NCI-H1436 (cell line): ENCODE measurements at regions not wholly inside any gene's neighbourhood (a gene's known extent, or its start where the extent isn't known, plus 50 kb on each side); places are given as distances from the start of the nearest gene placed in this dataset.
A peak's percentile ranks its signal among the peaks of the same experiment; 100 is the strongest.

Experiments used
- DNase-seq: peaks from one replicate; lab custom pipeline; 2025; lab: John Stamatoyannopoulos, UW

DNA sequence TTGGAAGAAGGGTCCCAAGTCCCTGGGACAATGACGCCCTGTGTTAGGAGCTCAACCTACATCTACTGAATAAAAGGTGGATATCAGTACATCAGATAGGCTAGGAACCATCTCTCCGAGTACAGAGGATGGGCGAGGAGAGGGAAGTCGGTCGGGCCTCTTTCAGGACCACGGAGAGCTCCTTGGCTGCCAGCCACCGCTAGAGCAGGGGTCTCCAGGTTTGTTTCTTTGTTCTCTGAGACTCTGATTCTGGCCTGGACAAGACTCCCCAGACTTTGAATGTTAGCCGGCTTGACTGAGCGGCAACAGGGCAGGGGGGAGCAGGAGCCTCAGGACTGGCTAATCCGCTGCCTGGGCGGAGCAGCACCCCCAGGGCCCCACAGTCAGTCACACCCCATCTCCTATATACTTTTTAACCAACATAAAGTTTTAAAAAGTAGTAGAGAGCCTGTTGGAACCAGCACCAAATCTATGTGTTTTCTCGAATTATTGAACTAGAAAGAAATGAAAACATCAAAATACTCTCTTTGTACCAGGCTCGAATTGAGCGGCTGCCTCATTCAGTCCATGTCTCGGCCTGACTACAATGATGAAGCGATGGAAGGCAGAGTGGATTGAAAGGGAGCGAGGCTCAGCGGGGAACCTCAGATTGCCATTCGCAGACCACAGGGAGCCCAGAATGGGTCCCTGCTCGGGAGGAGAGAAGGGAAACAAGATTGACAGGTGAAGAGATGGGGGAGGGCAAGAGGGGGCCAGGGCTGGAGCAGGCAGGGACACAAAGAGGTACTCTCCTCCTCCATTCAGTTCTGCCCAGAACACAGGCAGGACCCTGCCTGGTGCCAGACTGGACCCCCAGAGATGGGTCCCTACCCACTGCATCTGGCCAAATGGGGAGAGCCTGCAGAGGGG is 131.6 kb downstream of the TPRA1 start:
- DNase-seq = no peak

DNA sequence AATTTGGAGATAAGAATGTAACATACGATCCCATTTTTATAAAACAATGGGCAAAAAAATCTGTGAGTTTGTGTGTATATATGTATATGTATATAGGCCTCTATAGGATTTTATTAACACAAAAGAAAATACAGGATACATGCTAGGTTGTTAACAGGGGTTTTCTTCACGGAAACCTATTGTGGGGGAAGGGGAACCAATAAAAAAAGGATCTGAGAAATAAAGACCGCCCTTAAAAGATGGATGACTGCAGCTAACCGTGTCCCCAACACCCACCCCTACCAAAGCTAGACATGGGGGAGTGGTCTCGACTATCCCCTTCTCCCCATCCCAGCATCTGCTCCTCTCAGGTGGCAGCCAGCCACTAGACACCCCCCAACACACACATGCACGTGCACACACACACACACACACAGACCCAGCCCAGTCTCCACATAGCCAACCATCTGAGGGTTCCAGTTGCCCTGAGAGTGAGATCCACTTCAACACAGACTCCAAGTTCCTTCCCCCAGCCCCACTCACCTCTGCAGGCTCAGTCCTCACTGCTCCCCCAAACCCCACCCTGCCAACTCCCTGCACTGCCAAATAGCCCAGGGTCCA is 132.9 kb downstream of the TPRA1 start:
- DNase-seq = no peak

DNA sequence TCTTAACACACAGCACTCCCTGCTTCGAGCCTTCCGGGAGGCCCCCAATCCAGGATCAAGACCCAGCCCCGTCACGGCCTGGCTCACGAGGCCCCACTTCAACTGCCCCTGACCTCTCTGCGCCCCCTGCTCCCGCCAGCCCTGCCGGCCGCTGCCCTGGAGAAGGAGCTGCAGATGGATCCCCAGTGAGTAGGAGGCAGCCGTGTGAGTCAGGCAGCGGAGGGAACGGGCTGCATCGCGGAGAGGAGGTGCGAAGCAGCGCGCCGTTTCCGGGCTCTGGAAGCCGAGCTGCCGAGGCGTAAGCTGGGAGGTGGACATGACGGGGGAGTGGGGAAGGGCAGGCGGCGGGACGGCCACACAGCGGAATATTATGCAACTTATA is 133.4 kb downstream of the TPRA1 start:
- no peak for DNase-seq

DNA sequence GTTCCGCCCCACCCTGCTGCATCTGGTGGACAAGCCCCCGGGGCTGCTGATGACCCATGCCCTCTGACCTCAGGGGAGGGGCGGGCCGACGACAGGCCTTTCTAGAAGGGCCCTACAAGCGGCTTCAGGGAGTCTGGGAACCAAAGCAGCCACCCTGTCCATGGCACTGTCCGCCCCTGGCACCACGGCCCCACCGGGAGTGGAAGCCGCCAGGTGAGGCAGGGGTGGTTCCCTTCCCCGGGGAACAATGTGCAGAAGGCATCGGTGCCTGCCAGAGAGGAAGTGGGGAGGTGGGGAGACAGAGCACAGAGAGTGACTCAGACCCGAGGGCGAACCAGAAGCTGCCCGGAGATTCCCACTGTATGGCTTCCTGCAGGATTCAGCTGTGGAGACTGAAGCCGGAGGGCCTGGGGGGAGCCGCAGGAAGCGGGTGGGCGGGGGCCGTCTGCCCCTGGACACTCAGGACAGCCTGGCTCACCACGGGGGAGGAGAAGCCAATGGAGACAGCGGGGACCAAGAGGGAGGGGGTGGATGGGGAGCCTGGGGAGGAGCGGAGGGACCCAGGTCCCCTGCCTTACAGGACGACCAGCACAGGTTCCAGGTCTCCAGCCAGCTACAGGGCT is 134.0 kb downstream of the TPRA1 start:
- DNase-seq = no peak

DNA sequence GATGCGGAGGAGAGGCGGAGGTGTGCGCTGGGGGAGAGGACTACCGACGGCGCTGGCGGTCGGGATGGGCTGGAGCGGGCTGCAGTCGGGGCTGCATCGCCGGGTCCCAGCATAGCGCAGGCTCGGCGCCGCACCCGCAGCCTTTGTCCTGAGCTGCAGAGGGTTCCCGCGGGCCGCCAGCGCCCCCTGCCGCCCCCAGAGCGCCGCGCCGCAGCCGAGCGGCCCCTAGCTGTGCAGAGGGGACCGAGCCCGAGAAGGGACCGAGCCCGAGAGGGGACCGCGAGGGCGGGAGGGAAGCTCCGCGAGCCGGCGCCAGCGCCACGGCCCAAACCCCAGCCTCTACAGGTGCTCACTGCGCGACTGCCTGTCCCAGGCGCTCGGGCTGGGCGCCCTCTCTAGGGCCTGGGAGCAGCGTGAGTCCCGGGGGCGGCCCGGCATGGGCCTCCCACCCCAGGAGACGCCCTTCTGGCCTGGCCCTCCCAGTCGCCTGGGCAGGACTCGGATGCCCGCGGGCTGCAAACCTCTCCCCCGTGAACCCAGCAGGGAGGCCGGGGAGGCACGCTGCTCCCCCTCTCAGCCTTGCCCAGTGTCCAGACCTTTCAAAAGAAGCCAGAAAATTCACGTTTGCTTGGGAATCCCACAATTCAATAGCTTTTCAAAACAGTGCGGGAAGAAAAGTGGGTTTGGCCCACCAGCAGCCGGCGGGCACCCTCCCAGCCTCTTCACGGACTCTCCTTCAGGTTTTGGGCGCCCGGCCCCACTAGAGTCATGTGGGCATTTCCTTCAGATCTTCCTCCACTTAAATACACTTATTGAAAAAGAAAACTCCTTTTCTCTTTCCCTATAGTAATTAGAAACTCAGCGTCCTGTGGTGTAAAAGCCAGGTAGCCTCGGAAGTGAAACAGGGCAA is 134.7 kb downstream of the TPRA1 start:
- DNase-seq = peak; percentile 77

DNA sequence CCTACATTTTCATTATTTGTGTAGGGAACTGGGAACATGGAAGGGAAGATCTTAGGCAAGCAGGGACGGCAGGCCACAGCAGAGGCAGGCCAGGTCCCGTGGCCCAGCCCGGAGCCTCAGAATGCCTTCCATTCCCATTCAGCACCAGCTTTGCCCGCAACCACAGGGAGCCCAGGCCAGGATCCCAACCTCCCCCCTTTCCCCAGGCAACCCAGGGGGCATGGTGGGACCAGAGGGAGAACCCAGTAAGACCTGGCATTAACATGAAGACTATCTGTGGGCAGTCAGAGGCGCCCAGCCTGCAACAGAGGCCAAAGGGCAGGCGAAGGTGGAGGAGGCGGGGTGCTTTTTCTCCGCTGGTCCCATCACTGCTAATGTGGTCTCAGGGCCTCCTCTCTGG is 135.6 kb downstream of the TPRA1 start:
- DNase-seq = no peak

DNA sequence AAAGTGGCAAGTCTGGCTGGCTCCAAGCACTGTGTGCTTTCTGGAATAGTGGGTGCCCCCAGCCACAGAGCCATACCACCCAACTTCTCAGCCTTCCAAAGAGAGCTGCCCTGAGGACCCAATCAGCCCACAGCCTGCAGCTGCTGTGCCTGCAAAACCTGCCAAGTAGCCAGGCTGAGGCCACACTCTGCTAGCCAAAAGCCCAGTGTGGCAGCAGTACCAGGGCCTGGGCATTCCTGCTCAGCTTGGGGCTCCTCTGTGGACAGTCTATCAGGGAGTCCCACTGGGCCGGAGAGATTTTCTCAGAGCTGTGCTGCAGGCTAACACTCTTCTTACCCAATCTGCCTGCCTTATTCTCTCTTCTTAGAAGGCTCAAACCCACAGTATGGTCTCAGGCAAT is 136.5 kb downstream of the TPRA1 start:
- no peak for DNase-seq

DNA sequence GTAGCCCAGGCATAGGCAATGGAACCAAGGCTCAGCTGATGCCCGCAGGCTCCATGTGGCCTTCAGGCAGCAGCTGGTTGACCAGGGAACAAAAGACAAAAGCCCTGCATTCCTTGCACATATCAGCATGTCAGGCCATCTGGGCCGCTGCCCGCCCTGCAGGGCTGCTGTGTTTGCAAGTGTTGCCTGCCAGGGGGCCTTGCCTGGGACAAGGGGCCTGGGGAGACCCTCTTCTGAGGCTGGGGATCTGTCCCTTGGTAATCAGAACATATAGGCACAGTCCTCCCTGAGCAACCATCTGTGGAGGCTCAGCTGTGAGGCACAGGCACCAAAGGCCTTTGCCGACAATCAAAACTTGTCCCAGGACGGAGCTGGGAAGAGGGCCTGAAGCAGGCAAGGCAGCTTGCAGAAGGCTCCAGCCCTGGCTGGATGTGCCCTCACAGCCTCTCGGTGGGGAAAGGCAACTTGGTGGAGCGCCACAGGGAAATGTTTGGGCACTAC is 138.2 kb downstream of the TPRA1 start:
- no peak for DNase-seq

DNA sequence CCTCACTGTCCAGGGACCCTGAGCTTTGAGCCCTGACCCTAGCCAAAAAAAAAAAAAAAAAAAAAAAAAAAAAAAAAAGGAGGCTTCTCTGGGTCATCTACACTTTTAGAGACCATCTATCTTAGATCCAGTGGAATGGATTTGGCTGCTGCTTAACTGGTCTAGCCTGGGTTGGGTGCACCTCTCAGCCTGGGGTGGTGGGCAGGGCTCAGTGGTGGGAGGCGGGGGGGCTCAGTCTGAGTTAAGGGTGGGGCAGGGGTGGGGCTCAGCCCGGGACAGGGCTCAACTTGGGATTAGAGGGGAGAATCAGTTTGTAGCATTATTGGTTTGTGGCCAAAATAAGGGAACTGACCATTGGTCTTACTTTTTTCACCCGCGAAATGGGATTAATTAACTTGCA is 139.2 kb downstream of the TPRA1 start:
- DNase-seq = no peak

DNA sequence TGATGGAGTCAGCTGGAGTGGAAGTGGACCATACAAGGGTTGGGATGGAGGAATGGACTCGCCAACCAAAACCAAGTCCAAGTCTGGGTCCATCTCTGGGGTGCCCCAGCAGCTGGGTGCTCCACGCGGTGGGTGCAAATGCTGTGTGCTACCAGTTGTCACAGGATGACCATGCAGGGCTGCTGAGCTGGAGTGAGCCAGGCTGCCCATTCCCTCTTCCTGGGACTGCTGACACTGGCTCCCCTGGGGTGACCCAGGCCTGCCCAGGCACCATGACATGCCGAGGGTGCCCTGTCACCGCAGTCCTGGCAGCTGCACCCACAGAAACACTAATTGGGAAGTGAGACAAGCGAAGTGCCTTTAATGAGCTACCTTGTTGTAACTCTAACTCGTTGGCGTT is 140.2 kb downstream of the TPRA1 start:
- no peak for DNase-seq

DNA sequence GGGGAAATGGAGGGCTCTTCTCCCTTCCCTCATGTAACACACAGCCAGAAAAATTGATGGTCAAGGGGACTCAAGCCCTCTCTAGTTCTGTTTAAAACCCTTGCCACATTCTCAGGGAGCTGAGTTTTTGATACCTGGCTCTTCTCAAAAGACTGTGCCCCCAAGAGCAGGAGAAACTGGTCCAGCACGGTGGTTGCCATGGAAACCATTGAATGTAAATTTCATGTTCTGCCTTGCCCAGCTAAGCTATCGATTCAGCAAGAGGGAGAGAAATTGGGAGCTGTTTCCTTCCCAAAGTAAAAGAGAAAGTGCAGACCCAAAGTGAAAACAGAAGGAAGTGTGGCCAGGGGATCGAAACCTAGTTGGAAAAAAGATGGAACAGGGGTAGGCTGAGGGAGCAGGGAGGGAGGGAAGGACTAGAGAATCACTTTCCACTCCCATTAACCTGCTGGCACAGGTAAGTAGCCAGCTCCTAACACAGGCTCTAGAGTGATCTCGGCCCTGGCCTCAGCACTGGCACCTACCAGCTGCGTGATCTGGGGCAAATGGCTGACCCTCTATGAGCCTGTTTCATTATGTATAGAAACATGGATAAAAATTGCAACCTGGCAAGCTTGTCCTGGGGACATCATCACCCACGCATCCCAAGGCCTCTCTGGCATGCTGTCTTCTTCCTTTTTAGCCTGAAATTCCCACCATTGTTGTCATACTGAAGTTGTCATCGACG is 140.9 kb downstream of the TPRA1 start:
- no peak for DNase-seq

DNA sequence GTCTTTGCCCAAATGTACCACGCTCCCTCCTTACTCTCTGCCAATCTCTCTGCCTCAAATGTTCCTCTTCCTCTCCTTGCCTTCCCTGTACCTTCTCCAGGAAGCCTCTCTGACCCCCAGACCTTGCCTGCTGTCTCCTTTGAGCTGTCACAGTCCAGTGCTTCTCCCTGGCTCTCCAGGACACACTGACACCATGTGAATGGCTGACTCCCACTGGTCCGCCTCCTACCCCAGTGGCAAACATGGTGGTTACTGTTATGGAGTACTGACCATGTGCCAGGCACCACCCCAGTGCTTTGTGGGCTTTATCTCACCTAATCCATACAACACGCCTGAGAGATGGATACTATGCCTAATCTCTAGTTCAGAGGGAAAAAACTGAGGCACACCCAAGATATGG is 141.9 kb downstream of the TPRA1 start:
- no peak for DNase-seq

DNA sequence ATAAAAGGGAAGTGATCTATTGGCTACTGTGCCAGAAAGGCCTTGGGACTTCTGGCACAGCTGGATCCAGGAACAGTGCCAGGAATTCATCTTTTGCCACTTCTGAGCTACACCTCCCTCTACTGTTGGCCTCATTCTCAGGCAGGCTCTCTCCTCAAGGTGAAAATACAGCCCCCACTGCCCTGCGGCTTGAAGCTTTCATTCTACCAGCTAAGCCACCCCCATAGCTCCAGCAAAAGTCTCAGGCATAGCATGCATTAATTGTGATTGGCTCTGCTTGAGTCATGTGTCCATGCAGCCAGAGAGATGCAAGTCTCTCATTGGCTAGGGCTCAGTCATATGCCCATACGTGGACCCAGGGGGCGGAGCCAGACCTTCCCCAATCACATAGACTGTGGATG is 142.4 kb downstream of the TPRA1 start:
- no peak for DNase-seq

DNA sequence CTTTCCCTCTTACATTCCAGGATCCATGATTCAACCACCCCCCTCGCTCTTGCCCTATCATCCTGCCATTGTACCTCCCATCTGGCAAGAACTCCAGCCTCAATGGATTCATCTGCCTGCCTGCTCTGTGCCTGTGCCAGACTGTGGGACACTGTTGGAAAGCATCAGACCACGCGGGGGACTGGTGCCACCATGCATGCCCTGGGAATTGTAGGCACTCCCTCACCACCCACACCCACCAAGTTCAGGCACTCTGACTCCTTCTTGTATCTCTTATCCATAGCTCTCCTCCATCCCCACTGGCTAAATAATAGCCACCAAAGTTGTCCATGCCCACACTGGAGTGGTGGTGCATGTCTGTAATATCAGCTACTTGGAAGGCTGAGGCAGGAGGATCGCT is 143.8 kb downstream of the TPRA1 start:
- DNase-seq = no peak

DNA sequence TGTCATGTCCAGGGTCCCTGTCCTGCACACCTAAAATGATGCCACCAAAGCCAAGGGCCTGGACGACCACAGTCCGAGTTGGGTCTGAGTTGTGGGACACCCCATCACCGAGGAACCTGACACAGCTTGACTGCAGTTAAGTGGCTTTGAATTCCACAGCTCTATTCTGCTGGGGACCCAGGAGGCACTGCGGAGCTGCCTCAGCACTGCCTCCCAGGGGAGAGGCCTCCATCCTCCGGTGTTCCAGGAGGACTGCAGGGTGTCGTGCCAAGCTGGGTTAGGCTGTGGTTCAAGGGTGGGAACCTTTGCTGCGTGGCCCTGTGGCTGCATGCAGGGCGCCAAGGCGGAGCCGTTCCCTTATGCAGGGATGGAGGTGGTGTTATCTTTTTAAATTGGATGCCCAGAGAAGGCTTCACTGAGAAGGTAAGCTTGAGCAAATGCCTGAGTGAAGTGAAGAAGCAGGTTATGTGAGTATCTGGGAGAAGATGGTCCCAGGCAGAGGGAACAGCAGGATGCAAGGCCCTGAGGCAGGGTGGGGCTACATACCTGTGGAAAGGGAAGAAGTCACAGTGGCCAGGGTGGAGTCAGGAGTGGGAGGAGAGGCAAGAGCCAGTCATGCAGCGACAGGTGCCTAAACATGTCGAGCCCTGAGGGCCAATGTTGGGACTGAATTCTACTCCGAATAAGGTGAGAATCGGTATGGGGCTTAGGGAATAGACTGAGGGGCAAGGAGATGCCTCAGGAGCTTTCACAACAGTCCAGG is 144.8 kb downstream of the TPRA1 start:
- no peak for DNase-seq

DNA sequence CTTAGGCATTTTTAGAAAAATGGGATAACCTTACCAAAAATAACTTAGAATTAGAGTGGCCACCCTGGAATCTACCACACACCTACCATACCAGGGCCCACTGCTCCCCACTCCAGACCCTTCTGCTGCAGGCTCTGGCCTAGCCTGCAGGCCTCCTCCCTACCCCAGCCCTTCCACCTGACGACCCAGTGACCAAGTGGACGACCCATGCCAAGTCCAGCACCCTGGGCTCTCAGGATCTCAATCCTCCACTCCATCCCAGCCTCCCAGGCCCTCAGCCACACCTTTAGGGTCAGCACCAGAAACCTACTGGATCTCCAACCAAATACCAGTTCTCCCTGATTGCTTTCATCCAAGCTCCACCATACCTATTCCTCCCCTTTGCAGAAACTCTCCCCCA is 145.8 kb downstream of the TPRA1 start:
- DNase-seq = no peak

DNA sequence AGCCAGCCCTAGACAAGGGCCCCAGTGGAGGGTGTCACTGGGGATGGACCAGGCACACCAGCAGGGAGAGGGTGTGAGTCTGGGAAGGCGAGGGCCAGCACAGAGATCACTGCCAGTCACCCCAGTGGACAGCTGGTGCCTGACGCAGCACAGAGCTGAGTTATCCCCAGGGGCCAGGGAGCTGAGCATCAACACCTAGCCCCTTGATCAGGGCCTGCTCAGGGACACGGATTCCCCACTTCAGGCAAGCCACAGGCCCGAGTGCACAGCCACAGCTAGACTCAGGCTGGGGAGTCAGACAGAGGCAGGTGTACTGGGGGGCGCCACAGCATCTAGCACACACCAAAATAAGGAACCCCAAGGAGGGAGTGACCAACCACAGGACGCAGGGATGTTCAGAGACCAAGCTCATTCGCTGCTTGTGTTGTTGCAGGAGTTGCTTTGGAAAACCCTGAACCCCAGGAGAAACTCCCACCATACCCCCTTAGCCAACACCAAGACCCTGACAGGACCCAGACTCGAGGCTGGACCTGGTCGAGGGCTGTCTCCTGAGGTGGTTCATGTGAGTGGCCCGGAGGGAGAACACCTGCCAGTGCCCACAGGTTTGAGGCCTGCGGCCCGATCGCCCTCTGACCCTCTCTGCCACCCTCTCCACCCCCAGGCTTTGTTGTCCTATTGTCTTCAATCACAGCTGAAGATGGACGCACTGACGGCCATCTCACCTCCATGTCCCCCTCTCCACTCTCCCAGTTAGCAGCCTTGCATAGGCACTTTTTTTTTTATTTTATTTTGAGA is 146.8 kb downstream of the TPRA1 start:
- DNase-seq = no peak

DNA sequence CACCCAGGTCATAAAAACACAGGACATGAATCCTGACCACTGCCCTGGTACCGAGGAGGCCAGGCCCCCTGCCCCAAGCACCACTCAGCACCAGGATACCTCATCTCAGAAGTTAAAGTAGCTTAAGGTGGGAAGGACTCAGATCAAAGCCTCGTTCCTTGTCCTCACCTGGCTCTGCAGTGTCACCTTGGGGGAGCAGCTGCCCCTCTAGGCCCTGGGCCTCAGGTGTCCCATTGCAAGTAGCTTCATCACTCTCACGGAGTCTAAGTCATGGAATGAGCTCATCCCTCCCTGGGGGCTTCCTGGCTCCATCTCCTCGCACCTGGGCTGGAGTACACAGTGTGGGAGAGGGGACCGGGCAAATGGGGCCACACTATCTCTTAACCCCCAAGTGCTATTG is 148.0 kb downstream of the TPRA1 start:
- DNase-seq = no peak

DNA sequence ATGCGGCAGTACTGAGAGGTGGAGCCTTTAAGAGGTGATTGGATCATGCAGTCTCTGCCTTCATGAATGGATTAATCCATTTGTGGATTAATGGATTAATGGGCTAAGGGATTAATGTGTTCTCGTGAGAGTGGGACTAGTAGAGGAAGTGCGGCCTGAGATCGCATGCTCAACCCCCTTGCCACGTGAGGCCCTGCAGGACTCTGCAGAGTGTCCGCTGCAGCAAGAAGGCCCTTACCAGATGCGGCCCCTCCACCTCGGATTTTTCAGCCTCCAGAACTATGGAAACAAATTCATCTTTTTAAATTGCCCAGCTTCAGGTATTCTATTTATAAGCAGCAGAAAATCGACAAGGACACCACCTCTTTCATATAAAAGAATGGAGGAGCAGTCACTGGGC is 148.8 kb downstream of the TPRA1 start:
- DNase-seq = no peak

DNA sequence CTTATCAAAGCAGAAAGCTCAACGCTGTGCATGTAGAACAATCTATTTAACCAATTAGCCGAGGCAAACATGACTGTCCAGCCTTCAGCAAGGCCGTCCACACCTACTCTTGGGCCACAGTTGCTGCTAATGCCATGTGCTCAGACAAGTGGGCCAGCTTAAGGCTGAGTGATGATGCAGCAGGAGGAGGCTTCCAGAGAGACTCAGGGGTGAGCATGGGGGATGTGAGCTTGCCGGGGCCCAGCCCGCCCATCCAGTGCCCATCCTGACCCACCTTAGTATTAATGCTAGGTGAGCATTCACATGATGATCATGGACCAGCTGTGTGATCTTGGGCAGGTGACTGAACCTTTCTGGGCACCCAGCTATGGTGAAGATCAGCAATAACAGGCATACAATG is 150.1 kb downstream of the TPRA1 start:
- no peak for DNase-seq
